Naive B cell (primary cell): ENCODE measurements at regions not wholly inside any gene's neighbourhood (a gene's known extent, or its start where the extent isn't known, plus 50 kb on each side); places are given as distances from the start of the nearest gene placed in this dataset.

Source experiments
- ATAC-seq, 2 donors: fragments of 150-1000 bp; cut with Tn5 transposase; 2 replicates each; pipeline ENCODE4 v1.10.0; 2021; ENCODE audit warnings: low read depth in 2 of 2, mild to moderate bottlenecking in 2 of 2, moderate library complexity in 2 of 2
- DNase-seq: peaks from one replicate; pipeline ENCODE4 v3.0.0; 2022
- H3K27ac Mint-ChIP-seq, 6 donors: one replicate each; pipeline ENCODE4 v1.8.0; 2020 to 2022; ENCODE audit warnings: mild to moderate bottlenecking in 6 of 6, mixed read lengths in 6 of 6, moderate library complexity in 5 of 6, inconsistent platforms in 2 of 6
- H3K27me3 Mint-ChIP-seq, 3 donors: one replicate each; pipeline ENCODE4 v1.8.0; 2021 to 2022; ENCODE audit warnings: mixed read lengths in 3 of 3, mild to moderate bottlenecking in 1 of 3
- H3K36me3 Mint-ChIP-seq, 2 donors: one replicate each; pipeline ENCODE4 v1.8.0; 2020 to 2022; ENCODE audit warnings: mixed read lengths in 2 of 2, inconsistent platforms in 1 of 2, mild to moderate bottlenecking in 1 of 2
- H3K4me1 Mint-ChIP-seq, 3 donors: one replicate each; pipeline ENCODE4 v1.8.0; 2020 to 2022; ENCODE audit warnings: mixed read lengths in 3 of 3, inconsistent platforms in 1 of 3, mild to moderate bottlenecking in 1 of 3, moderate library complexity in 1 of 3
- H3K4me3 Mint-ChIP-seq, 8 donors: one replicate each; pipeline ENCODE4 v1.8.0; 2020 to 2022; ENCODE audit warnings: mild to moderate bottlenecking in 8 of 8, mixed read lengths in 8 of 8, moderate library complexity in 8 of 8, inconsistent platforms in 2 of 8
- H3K9me3 Mint-ChIP-seq, 7 donors: one replicate each; pipeline ENCODE4 v1.8.0; 2020 to 2022; ENCODE audit warnings: mixed read lengths in 7 of 7, mild to moderate bottlenecking in 5 of 7, inconsistent platforms in 2 of 7, moderate library complexity in 1 of 7

DNA sequence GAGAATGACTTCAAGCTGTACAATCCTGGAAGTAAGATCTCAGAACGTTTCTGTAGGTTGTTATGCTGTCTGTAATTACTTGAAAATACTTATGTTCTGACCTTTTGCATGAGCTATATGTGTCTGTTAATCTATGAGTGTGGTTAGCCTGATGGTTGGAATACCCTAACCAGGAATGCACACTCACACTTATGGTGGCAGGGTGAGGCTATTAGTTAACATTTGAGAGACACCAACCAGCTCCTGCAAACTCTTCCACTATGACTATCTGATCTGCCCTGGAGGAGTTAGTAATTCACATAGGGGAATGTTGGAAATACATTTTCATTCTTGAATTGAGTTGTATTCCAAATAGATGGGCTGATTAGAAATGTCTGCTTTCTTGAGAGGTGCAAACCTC lies 450.3 kb downstream of the INHBA start:
- Mint-ChIP-seq H3K4me3 (no peak overlapping the region), H3K4me1 (no peaks in the 10 kb centered on the region), H3K27ac (no peak overlapping the region), H3K9me3 (peaks cover 0 to 10% (median 7%) of the 10 kb centered on the region in 7 donors), H3K27me3 (no peaks in the 10 kb centered on the region), H3K36me3 (no peaks in the 10 kb centered on the region)
- no peak for DNase-seq
- no peak for ATAC-seq

DNA sequence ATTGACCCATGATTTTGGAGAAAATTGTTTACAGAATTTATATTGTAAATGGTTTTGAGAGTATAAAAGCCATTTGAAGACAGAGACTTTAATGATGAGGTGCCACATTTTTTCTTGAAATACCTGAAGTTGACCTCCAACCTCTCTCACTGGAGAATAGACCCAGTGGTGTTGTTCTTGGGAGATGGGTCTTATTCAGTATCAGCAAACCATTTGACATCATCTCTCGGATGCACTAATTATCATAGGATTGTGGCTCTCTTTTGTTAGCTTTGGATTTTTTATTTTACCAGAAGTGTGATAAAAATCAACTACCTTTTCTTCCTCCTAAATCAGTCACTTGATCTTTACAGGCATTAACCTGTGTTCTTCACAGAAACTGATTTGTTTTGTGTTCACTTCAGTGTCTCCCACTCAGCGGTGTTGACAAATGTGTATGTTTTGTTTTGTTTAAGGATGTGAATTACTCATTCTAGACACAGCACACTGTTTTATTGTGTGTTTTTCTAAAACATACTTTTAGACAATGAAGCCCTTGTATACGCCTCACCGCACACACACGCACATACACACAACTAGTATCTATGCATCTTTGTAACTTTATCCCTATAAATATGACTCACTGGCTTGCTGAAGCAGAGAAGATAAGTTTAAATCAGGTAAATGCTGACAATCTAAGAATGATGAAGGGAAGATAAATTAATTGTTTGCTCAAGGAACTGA lies 455.6 kb downstream of the INHBA start:
- Mint-ChIP-seq H3K36me3 (no peaks in the 10 kb centered on the region), H3K27ac (no peak overlapping the region), H3K4me1 (no peaks in the 10 kb centered on the region), H3K9me3 (peaks cover 0 to 10% (median 4%) of the 10 kb centered on the region in 7 donors), H3K4me3 (no peak overlapping the region), H3K27me3 (no peaks in the 10 kb centered on the region)
- ATAC-seq = no peak
- no peak for DNase-seq

GRCh38 chr7:41245916-41246315 lies 457.0 kb downstream of the INHBA start:
- no peaks in the 10 kb centered on the region for H3K27me3 Mint-ChIP-seq
- H3K4me3 Mint-ChIP-seq = no peak overlapping the region
- DNase-seq = no peak
- no peaks in the 10 kb centered on the region for H3K36me3 Mint-ChIP-seq
- no peak for ATAC-seq
- H3K9me3 Mint-ChIP-seq = peaks cover 0 to 9% (median 4%) of the 10 kb centered on the region in 7 donors
- H3K27ac Mint-ChIP-seq = no peak overlapping the region
- H3K4me1 Mint-ChIP-seq = no peaks in the 10 kb centered on the region

DNA sequence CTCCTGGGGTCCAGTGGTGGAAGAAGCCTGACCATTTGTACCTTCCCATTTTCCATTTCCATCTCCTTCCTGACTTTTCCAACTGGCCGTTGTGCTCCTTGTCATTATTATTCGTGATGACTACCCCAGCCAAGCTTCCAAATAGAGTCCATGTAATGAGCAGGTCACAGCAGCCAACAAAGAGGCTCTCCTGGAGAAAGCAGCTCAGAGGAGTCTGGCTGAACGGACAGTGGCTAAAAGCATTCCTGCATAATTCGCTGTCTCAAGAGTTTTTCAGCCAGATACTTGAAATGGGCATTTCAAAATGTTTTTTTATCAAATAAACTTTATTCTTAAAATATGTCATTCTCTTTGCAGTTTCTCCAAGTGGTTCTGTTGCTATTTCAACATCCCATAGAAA lies 458.6 kb downstream of the INHBA start:
- no peaks in the 10 kb centered on the region for H3K4me1 Mint-ChIP-seq
- H3K27me3 Mint-ChIP-seq = peaks cover 0 to 5% (median 0%) of the 10 kb centered on the region in 3 donors
- no peak for ATAC-seq
- no peaks in the 10 kb centered on the region for H3K36me3 Mint-ChIP-seq
- no peak for DNase-seq
- no peak overlapping the region for H3K27ac Mint-ChIP-seq
- peaks cover 0 to 2% (median 0%) of the 10 kb centered on the region in 7 donors for H3K9me3 Mint-ChIP-seq
- H3K4me3 Mint-ChIP-seq = no peak overlapping the region

- no peak for ATAC-seq
- DNase-seq = no peak
- H3K9me3 Mint-ChIP-seq = no peaks in the 10 kb centered on the region
- no peak overlapping the region for H3K4me3 Mint-ChIP-seq
- no peaks in the 10 kb centered on the region for H3K36me3 Mint-ChIP-seq
- peaks cover 0 to 5% (median 0%) of the 10 kb centered on the region in 3 donors for H3K27me3 Mint-ChIP-seq
- no peaks in the 10 kb centered on the region for H3K4me1 Mint-ChIP-seq
- H3K27ac Mint-ChIP-seq = no peak overlapping the region
Observed at GRCh38 chr7:41241641-41242040, 461.2 kb downstream of the INHBA start.

- ATAC-seq = no peak
- peaks cover 0 to 2% (median 0%) of the 10 kb centered on the region in 7 donors for H3K9me3 Mint-ChIP-seq
- H3K4me3 Mint-ChIP-seq = no peak overlapping the region
- H3K27ac Mint-ChIP-seq = no peak overlapping the region
- no peak for DNase-seq
- no peaks in the 10 kb centered on the region for H3K4me1 Mint-ChIP-seq
- H3K36me3 Mint-ChIP-seq = no peaks in the 10 kb centered on the region
- peaks cover 0 to 5% (median 0%) of the 10 kb centered on the region in 3 donors for H3K27me3 Mint-ChIP-seq
Observed at GRCh38 chr7:41239596-41239995, 463.3 kb downstream of the INHBA start.

- no peak overlapping the region for H3K4me3 Mint-ChIP-seq
- H3K4me1 Mint-ChIP-seq = no peaks in the 10 kb centered on the region
Observed at GRCh38 chr7:41238851-41239331, 464.0 kb downstream of the INHBA start.

GRCh38 chr7:41237956-41238355 lies 464.9 kb downstream of the INHBA start:
- Mint-ChIP-seq H3K27ac (no peak overlapping the region), H3K27me3 (peaks cover 0 to 5% (median 0%) of the 10 kb centered on the region in 3 donors), H3K9me3 (peaks cover 0 to 2% (median 0%) of the 10 kb centered on the region in 7 donors), H3K36me3 (no peaks in the 10 kb centered on the region), H3K4me1 (no peaks in the 10 kb centered on the region), H3K4me3 (no peak overlapping the region)
- ATAC-seq (no peak), DNase-seq (no peak)

More at GRCh38 chr7:41238851-41239331, 464.0 kb downstream of the INHBA start:
- Mint-ChIP-seq H3K9me3 (peaks cover 0 to 2% (median 0%) of the 10 kb centered on the region in 7 donors), H3K27ac (no peak overlapping the region), H3K36me3 (no peaks in the 10 kb centered on the region), H3K27me3 (peaks cover 0 to 5% (median 0%) of the 10 kb centered on the region in 3 donors)
- DNase-seq (no peak), ATAC-seq (no peak)

DNA sequence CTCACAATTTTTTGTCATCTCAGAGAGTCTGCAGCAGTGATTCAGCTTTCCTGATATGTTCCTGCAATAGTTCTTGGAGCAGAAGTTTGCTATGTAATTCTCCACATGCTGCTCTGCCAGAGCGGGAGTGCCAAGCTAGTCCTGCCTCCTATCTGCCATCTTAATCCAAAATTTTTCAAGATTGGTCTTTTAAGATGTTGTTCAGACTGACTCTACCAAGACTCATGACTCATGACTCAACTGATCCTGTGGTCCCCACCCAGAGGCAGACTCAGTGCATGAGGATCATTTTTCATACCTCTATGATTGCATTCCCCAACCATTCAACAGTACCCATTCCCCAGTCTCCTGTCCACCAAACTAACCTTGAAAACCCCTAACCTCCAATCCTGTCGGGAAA lies 470.8 kb downstream of the INHBA start:
- peaks cover 15 to 32% (median 20%) of the 10 kb centered on the region in 7 donors for H3K9me3 Mint-ChIP-seq

DNA sequence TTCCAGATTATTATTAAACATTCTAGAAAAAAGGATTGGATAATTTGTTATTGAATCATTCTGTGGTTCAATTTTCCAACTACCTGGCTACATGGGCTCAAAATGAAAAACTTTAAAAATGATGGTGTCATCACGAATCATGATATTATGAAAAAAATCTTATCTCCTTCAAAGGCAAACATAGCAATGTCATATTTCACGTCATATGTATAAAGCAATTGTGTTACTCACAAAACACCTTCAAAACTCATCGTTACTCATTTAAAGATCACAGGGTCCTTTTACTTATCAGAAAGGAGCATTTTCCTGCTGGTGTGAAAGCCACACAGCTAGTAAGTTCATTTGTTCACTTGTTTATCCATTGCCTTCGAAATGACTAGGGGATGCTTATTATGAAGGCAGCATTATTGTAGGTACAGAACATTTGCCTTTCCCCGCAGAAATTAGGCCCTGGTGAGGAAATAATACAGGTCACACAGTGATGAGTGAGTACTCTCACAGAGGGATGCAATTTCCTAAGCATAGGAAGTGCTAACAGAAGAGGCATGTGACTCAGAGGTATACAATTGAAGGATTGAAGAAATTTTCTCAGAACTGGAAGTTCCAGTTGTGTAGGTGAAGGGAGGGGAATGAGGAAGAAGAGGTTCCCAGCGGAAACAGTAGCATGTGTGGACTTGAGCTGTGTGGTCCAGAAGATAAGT lies 478.7 kb downstream of the INHBA start:
- no peak for ATAC-seq
- no peak overlapping the region for H3K27ac Mint-ChIP-seq
- no peak for DNase-seq
- no peaks in the 10 kb centered on the region for H3K36me3 Mint-ChIP-seq
- H3K4me3 Mint-ChIP-seq = no peak overlapping the region
- peaks cover 1 to 11% (median 6%) of the 10 kb centered on the region in 7 donors for H3K9me3 Mint-ChIP-seq
- H3K4me1 Mint-ChIP-seq = no peaks in the 10 kb centered on the region
- peaks cover 0 to 14% (median 11%) of the 10 kb centered on the region in 3 donors for H3K27me3 Mint-ChIP-seq

More for the DNA sequence above, 470.8 kb downstream of the INHBA start:
- Mint-ChIP-seq H3K36me3 (no peaks in the 10 kb centered on the region), H3K27me3 (no peaks in the 10 kb centered on the region), H3K4me1 (no peaks in the 10 kb centered on the region), H3K4me3 (no peak overlapping the region), H3K27ac (no peak overlapping the region)
- no peak for ATAC-seq
- no peak for DNase-seq

DNA sequence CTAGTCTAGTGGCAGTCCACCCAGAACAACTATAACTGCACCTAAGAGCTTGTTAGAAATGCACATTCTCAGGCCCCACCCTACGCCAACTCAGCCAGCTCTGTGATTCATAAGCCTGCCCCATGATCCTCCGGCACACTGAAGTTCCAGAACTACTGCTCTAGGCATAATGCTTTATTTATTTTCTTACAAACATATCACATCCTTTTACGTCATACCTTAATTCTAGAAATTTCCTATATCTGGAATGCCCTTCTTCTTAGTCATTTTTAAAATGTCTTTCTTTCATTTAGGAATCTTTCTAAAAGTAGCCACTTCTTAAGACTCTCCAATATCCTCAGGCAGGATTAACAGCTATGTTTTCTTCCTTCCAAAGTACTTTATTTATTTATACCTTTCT lies 480.1 kb downstream of the INHBA start:
- Mint-ChIP-seq H3K4me3 (no peak overlapping the region), H3K27me3 (peaks cover 0 to 14% (median 11%) of the 10 kb centered on the region in 3 donors), H3K9me3 (peaks cover 0 to 4% (median 0%) of the 10 kb centered on the region in 7 donors), H3K36me3 (no peaks in the 10 kb centered on the region), H3K27ac (no peak overlapping the region), H3K4me1 (no peaks in the 10 kb centered on the region)
- DNase-seq = no peak
- ATAC-seq = no peak

GRCh38 chr7:41220266-41220665 lies 482.6 kb downstream of the INHBA start:
- Mint-ChIP-seq H3K9me3 (peaks cover 0 to 4% (median 0%) of the 10 kb centered on the region in 7 donors), H3K4me3 (no peak overlapping the region), H3K36me3 (no peaks in the 10 kb centered on the region), H3K4me1 (no peaks in the 10 kb centered on the region), H3K27me3 (peaks cover 0 to 18% (median 11%) of the 10 kb centered on the region in 3 donors), H3K27ac (no peak overlapping the region)
- ATAC-seq (no peak), DNase-seq (no peak)

- H3K4me1 Mint-ChIP-seq = no peaks in the 10 kb centered on the region
- H3K36me3 Mint-ChIP-seq = no peaks in the 10 kb centered on the region
- H3K27me3 Mint-ChIP-seq = peaks cover 0 to 18% (median 11%) of the 10 kb centered on the region in 3 donors
- no peak for ATAC-seq
- peak overlapping the region in 1 of 8 donors; percentile 15 for H3K4me3 Mint-ChIP-seq
- DNase-seq = no peak
- H3K9me3 Mint-ChIP-seq = peaks cover 0 to 4% (median 0%) of the 10 kb centered on the region in 7 donors
- H3K27ac Mint-ChIP-seq = no peak overlapping the region
Observed at GRCh38 chr7:41219276-41219675, 483.6 kb downstream of the INHBA start.

DNA sequence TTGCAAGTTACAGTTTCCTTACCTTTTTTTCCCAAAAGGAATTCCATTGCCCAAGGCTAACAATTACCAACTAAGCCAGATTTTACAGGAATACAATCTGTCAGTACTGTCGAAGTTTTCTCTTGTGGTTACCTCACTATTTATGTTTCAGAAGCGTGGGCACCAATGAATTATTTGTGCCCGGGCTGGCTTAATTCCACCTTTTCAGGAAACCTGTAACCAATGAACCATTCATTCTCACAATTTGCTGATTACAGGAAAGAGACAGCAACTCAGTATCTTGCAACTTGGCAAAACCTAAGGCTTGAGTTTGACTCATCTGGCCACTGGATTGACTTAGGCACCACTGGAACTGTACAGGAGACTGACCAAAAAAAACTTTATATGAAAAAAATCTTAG lies 485.6 kb downstream of the INHBA start:
- H3K9me3 Mint-ChIP-seq = peaks cover 0 to 4% (median 0%) of the 10 kb centered on the region in 7 donors
- H3K4me3 Mint-ChIP-seq = no peak overlapping the region
- H3K36me3 Mint-ChIP-seq = no peaks in the 10 kb centered on the region
- ATAC-seq (no peak), DNase-seq (no peak)
- H3K4me1 Mint-ChIP-seq = no peaks in the 10 kb centered on the region
- peaks cover 0 to 16% (median 7%) of the 10 kb centered on the region in 3 donors for H3K27me3 Mint-ChIP-seq
- no peak overlapping the region for H3K27ac Mint-ChIP-seq
